Naive thymus-derived CD4-positive, alpha-beta T cell (primary cell): ENCODE measurements at regions not wholly inside any gene's neighbourhood (a gene's known extent, or its start where the extent isn't known, plus 50 kb on each side); places are given as distances from the start of the nearest gene placed in this dataset.

Experiments used
- ATAC-seq: fragments of 150-1000 bp; cut with Tn5 transposase; 2 replicates; pipeline ENCODE4 v1.10.0; 2021; ENCODE audit warnings: mild to moderate bottlenecking, moderate library complexity
- CTCF ChIA-PET: fragments of 350-600 bp; sonication (Branson Sonifier 250); formaldehyde crosslinking; loops from one replicate; lab custom pipeline; 2021; ENCODE audit warnings: antibody characterized with exemption; lab: Charles Lee
- POLR2A ChIA-PET: fragments of 350-600 bp; sonication (Branson Sonifier 250); formaldehyde crosslinking; loops from one replicate; lab custom pipeline; 2021; ENCODE audit warnings: antibody characterized with exemption, inconsistent platforms; lab: Charles Lee
- DNase-seq, 9 donors: peaks; one replicate each; pipeline versions ENCODE4 v3.0.0 to v3.0.0-alpha.2; 2020 to 2022; ENCODE audit warnings: mixed read lengths in 1 of 9
- H3K27ac ChIP-seq: one replicate; pipeline ENCODE4 v1.7.0; 2013; ENCODE audit warnings: mild to moderate bottlenecking, low read depth, low read length, moderate library complexity
- H3K27me3 ChIP-seq, 2 donors: one replicate each; pipeline ENCODE4 v1.7.0; 2013; ENCODE audit warnings: low read length in 2 of 2, mild to moderate bottlenecking in 2 of 2, moderate library complexity in 2 of 2; ENCODE audit not compliant: control insufficient read depth in 2 of 2, insufficient read depth in 2 of 2
- H3K36me3 ChIP-seq, 3 experiments: 1 replicate in 2 of 3; 2 replicates in 1 of 3; pipeline ENCODE4 v1.7.0; 2013; ENCODE audit warnings: low read length in 3 of 3, mild to moderate bottlenecking in 3 of 3, moderate library complexity in 1 of 3; ENCODE audit not compliant: insufficient read depth in 3 of 3, control insufficient read depth in 2 of 3
- H3K4me1 ChIP-seq, 2 donors: one replicate each; pipeline ENCODE4 v1.7.0; 2013; ENCODE audit warnings: low read length in 2 of 2, mild to moderate bottlenecking in 2 of 2, moderate library complexity in 1 of 2; ENCODE audit not compliant: control insufficient read depth in 2 of 2, insufficient read depth in 2 of 2
- H3K4me3 ChIP-seq: 2 replicates; pipeline ENCODE4 v1.7.0; 2013; ENCODE audit warnings: mild to moderate bottlenecking, low read length
- H3K9me3 ChIP-seq, 3 experiments: 1 replicate in 2 of 3; 2 replicates in 1 of 3; pipeline ENCODE4 v1.7.0; 2013; ENCODE audit warnings: low read length in 3 of 3; ENCODE audit not compliant: control insufficient read depth in 2 of 3
- H3K27ac Mint-ChIP-seq, 9 donors: one replicate each; pipeline ENCODE4 v1.8.0; 2020 to 2022; ENCODE audit warnings: mixed read lengths in 9 of 9, mild to moderate bottlenecking in 8 of 9, moderate library complexity in 5 of 9, inconsistent platforms in 2 of 9
- H3K27me3 Mint-ChIP-seq, 5 donors: one replicate each; pipeline ENCODE4 v1.8.0; 2021 to 2022; ENCODE audit warnings: mixed read lengths in 5 of 5, mild to moderate bottlenecking in 1 of 5
- H3K36me3 Mint-ChIP-seq, 5 donors: one replicate each; pipeline ENCODE4 v1.8.0; 2020 to 2022; ENCODE audit warnings: mixed read lengths in 5 of 5, mild to moderate bottlenecking in 3 of 5, inconsistent platforms in 1 of 5
- H3K4me1 Mint-ChIP-seq, 7 donors: one replicate each; pipeline ENCODE4 v1.8.0; 2020 to 2022; ENCODE audit warnings: mixed read lengths in 7 of 7, mild to moderate bottlenecking in 3 of 7, inconsistent platforms in 1 of 7
- H3K4me3 Mint-ChIP-seq, 10 donors: one replicate each; pipeline ENCODE4 v1.8.0; 2020 to 2022; ENCODE audit warnings: mild to moderate bottlenecking in 10 of 10, mixed read lengths in 10 of 10, moderate library complexity in 6 of 10, inconsistent platforms in 2 of 10
- H3K9me3 Mint-ChIP-seq, 11 donors: one replicate each; pipeline ENCODE4 v1.8.0; 2020 to 2022; ENCODE audit warnings: mixed read lengths in 11 of 11, mild to moderate bottlenecking in 4 of 11, inconsistent platforms in 1 of 11, moderate library complexity in 1 of 11
- intact Hi-C, 2 donors: fragments of 100-400 bp; cut with micrococcal nuclease; formaldehyde crosslinking; loops; one replicate each; pipeline ENCODE4 v1.15.1; 2023

GRCh38 chr1:30472526-30472925 is 250.9 kb downstream of the MATN1 start:
- DNase-seq, result no peak
- Mint-ChIP-seq H3K4me1 (no peaks in the 10 kb centered on the region), H3K27ac (no peak overlapping the region), H3K9me3 (no peaks in the 10 kb centered on the region), H3K36me3 (no peaks in the 10 kb centered on the region), H3K27me3 (peaks cover 0 to 12% (median 5%) of the 10 kb centered on the region in 5 donors), H3K4me3 (no peak overlapping the region)
- H3K4me3 ChIP-seq, result no peak overlapping the region
- H3K27me3 ChIP-seq, result no peaks in the 10 kb centered on the region
- intact Hi-C loops, result no loop called here
- POLR2A ChIA-PET, result no interaction called here
- H3K27ac ChIP-seq, result no peak overlapping the region
- H3K4me1 ChIP-seq, result no peaks in the 10 kb centered on the region
- H3K9me3 ChIP-seq, result no peaks in the 10 kb centered on the region
- ATAC-seq, result no peak
- H3K36me3 ChIP-seq, result no peaks in the 10 kb centered on the region
- CTCF ChIA-PET, result no interaction called here

GRCh38 chr1:30472009-30472408 is 251.4 kb downstream of the MATN1 start:
- no peak for ATAC-seq
- no peaks in the 10 kb centered on the region for H3K4me1 Mint-ChIP-seq
- Histone ChIP-seq H3K9me3 (no peaks in the 10 kb centered on the region), H3K4me1 (no peaks in the 10 kb centered on the region), H3K4me3 (no peak overlapping the region), H3K36me3 (no peaks in the 10 kb centered on the region), H3K27ac (no peak overlapping the region), H3K27me3 (no peaks in the 10 kb centered on the region)
- no peaks in the 10 kb centered on the region for H3K36me3 Mint-ChIP-seq
- no peak for DNase-seq
- intact Hi-C loops, result no loop called here
- ChIA-PET POLR2A (no interaction called here), CTCF (no interaction called here)
- H3K27me3 Mint-ChIP-seq, result peaks cover 0 to 8% (median under 1%) of the 10 kb centered on the region in 5 donors
- no peak overlapping the region for H3K27ac Mint-ChIP-seq
- no peaks in the 10 kb centered on the region for H3K9me3 Mint-ChIP-seq
- no peak overlapping the region for H3K4me3 Mint-ChIP-seq

GRCh38 chr1:30471307-30471706 is 252.1 kb downstream of the MATN1 start:
- H3K4me3 ChIP-seq, result no peak overlapping the region
- H3K27ac ChIP-seq, result no peak overlapping the region
- no peaks in the 10 kb centered on the region for H3K9me3 ChIP-seq
- H3K27me3 ChIP-seq, result no peaks in the 10 kb centered on the region
- no peaks in the 10 kb centered on the region for H3K36me3 Mint-ChIP-seq
- no peaks in the 10 kb centered on the region for H3K4me1 Mint-ChIP-seq
- DNase-seq, result no peak
- H3K4me1 ChIP-seq, result no peaks in the 10 kb centered on the region
- no peaks in the 10 kb centered on the region for H3K36me3 ChIP-seq
- intact Hi-C loops, result no loop called here
- H3K9me3 Mint-ChIP-seq, result no peaks in the 10 kb centered on the region
- H3K27ac Mint-ChIP-seq, result no peak overlapping the region
- no peak for ATAC-seq
- ChIA-PET POLR2A (no interaction called here), CTCF (no interaction called here)
- H3K27me3 Mint-ChIP-seq, result peaks cover 0 to 12% (median 5%) of the 10 kb centered on the region in 5 donors
- H3K4me3 Mint-ChIP-seq, result no peak overlapping the region

- Mint-ChIP-seq H3K4me1 (no peaks in the 10 kb centered on the region), H3K27me3 (peaks cover 0 to 14% (median 7%) of the 10 kb centered on the region in 5 donors), H3K27ac (no peak overlapping the region), H3K36me3 (no peaks in the 10 kb centered on the region), H3K4me3 (no peak overlapping the region), H3K9me3 (peaks cover 0 to 1% (median 0%) of the 10 kb centered on the region in 11 donors)
- H3K4me3 ChIP-seq, result no peak overlapping the region
- ATAC-seq (no peak), DNase-seq (no peak)
- no peaks in the 10 kb centered on the region for H3K27me3 ChIP-seq
- POLR2A ChIA-PET, result no interaction called here
- intact Hi-C loops, result no loop called here
- CTCF ChIA-PET, result no interaction called here
- no peaks in the 10 kb centered on the region for H3K36me3 ChIP-seq
- H3K4me1 ChIP-seq, result no peaks in the 10 kb centered on the region
- H3K9me3 ChIP-seq, result no peaks in the 10 kb centered on the region
- H3K27ac ChIP-seq, result no peak overlapping the region
These were observed 254.0 kb downstream of the MATN1 start for GRCh38 chr1:30469426-30469825.

GRCh38 chr1:30467101-30467500 is 256.3 kb downstream of the MATN1 start:
- Histone ChIP-seq H3K27ac (no peak overlapping the region), H3K4me3 (no peak overlapping the region), H3K36me3 (no peaks in the 10 kb centered on the region), H3K9me3 (no peaks in the 10 kb centered on the region), H3K4me1 (no peaks in the 10 kb centered on the region), H3K27me3 (no peaks in the 10 kb centered on the region)
- no peaks in the 10 kb centered on the region for H3K36me3 Mint-ChIP-seq
- DNase-seq (no peak), ATAC-seq (no peak)
- H3K27me3 Mint-ChIP-seq, result peaks cover 0 to 18% (median 10%) of the 10 kb centered on the region in 5 donors
- no peak overlapping the region for H3K27ac Mint-ChIP-seq
- peaks cover 0 to 1% (median 0%) of the 10 kb centered on the region in 11 donors for H3K9me3 Mint-ChIP-seq
- intact Hi-C loops, result no loop called here
- H3K4me1 Mint-ChIP-seq, result no peaks in the 10 kb centered on the region
- POLR2A ChIA-PET, result no interaction called here
- CTCF ChIA-PET, result no interaction called here
- H3K4me3 Mint-ChIP-seq, result no peak overlapping the region

- DNase-seq (no peak), ATAC-seq (no peak)
- no peak overlapping the region for H3K27ac ChIP-seq
- H3K9me3 ChIP-seq, result no peaks in the 10 kb centered on the region
- no peak overlapping the region for H3K4me3 ChIP-seq
- ChIA-PET POLR2A (no interaction called here), CTCF (no interaction called here)
- no peaks in the 10 kb centered on the region for H3K27me3 ChIP-seq
- no peaks in the 10 kb centered on the region for H3K4me1 ChIP-seq
- no peaks in the 10 kb centered on the region for H3K36me3 ChIP-seq
- H3K4me3 Mint-ChIP-seq, result no peak overlapping the region
- no peaks in the 10 kb centered on the region for H3K4me1 Mint-ChIP-seq
- no peak overlapping the region for H3K27ac Mint-ChIP-seq
- peaks cover 0 to 1% (median 0%) of the 10 kb centered on the region in 11 donors for H3K9me3 Mint-ChIP-seq
- intact Hi-C loops, result no loop called here
- H3K27me3 Mint-ChIP-seq, result peaks cover 0 to 18% (median 11%) of the 10 kb centered on the region in 5 donors
- H3K36me3 Mint-ChIP-seq, result no peaks in the 10 kb centered on the region
These were observed 256.8 kb downstream of the MATN1 start for GRCh38 chr1:30466610-30467009.

GRCh38 chr1:30466026-30466425 is 257.4 kb downstream of the MATN1 start:
- H3K27me3 ChIP-seq, result no peaks in the 10 kb centered on the region
- Mint-ChIP-seq H3K4me1 (no peaks in the 10 kb centered on the region), H3K9me3 (peaks cover 0 to 1% (median 0%) of the 10 kb centered on the region in 11 donors), H3K27ac (no peak overlapping the region), H3K4me3 (no peak overlapping the region), H3K27me3 (peaks cover 0 to 13% (median 11%) of the 10 kb centered on the region in 5 donors), H3K36me3 (no peaks in the 10 kb centered on the region)
- POLR2A ChIA-PET, result no interaction called here
- H3K4me1 ChIP-seq, result no peaks in the 10 kb centered on the region
- ATAC-seq, result no peak
- CTCF ChIA-PET, result no interaction called here
- H3K36me3 ChIP-seq, result no peaks in the 10 kb centered on the region
- H3K4me3 ChIP-seq, result no peak overlapping the region
- H3K9me3 ChIP-seq, result no peaks in the 10 kb centered on the region
- no peak for DNase-seq
- intact Hi-C loops, result no loop called here
- no peak overlapping the region for H3K27ac ChIP-seq
